AG09309 (cell line): ENCODE measurements at regions not wholly inside any gene's neighbourhood (a gene's known extent, or its start where the extent isn't known, plus 50 kb on each side); places are given as distances from the start of the nearest gene placed in this dataset.

Source experiments
- DNase-seq: peaks from one replicate; pipeline ENCODE4 v3.0.0-alpha.2; 2010; ENCODE audit warnings: low read depth
- H3K4me3 ChIP-seq: 2 replicates; pipeline ENCODE4 v1.5.1; 2011; ENCODE audit warnings: mild to moderate bottlenecking, low read depth, low read length, moderate library complexity; ENCODE audit not compliant: control insufficient read depth
- TF ChIP-seq, protein P1 (sequence below): IDR thresholded peaks from 2 replicates; pipeline ENCODE4 v1.5.1; 2011; ENCODE audit warnings: mild to moderate bottlenecking, low read depth, low read length, inconsistent platforms; ENCODE audit not compliant: insufficient read depth, control insufficient read depth; ENCODE audit errors: missing control alignments

DNA sequence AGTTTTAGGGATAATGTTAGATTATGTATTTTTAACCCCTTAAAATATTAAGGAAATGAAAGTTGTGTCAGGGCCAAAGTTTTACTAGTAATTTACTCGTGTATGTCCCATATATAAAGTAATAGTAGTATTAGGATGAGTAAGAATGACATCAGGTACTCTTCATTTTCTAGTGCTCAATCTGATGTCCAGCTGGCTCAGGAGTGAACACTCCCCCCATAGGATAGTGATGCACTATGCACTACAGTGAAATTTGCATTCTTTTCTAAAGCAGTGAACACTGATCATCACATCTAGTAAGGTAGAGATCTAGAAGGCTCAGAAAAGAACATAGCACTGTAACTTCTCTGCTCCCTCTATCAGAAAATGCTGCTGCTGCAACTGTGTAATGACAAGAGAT lies 409.7 kb downstream of the GLUD2 start:
- no peak for DNase-seq
- H3K4me3 ChIP-seq = no peak overlapping the region
- TF ChIP-seq, protein P1, sequence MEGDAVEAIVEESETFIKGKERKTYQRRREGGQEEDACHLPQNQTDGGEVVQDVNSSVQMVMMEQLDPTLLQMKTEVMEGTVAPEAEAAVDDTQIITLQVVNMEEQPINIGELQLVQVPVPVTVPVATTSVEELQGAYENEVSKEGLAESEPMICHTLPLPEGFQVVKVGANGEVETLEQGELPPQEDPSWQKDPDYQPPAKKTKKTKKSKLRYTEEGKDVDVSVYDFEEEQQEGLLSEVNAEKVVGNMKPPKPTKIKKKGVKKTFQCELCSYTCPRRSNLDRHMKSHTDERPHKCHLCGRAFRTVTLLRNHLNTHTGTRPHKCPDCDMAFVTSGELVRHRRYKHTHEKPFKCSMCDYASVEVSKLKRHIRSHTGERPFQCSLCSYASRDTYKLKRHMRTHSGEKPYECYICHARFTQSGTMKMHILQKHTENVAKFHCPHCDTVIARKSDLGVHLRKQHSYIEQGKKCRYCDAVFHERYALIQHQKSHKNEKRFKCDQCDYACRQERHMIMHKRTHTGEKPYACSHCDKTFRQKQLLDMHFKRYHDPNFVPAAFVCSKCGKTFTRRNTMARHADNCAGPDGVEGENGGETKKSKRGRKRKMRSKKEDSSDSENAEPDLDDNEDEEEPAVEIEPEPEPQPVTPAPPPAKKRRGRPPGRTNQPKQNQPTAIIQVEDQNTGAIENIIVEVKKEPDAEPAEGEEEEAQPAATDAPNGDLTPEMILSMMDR = no peak

DNA sequence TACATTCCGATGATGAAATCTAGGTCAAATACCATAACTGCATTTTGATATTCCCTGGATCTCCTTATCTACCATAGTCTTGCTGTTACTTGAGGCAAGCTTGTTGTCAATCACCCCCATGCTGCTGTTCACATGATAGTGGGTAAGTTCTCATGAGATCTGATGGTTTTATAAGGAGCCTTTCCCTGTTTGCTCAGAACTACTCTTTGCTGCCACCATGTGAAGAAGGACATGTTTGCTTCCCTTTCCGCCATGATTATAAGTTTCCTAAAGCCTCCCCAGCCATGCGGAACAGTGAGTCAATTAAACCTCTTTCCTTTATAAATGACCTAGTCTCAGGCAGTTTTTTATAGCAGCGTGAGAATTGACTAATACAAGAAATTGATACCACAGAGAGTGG lies 432.0 kb downstream of the GLUD2 start:
- no peak for DNase-seq
- TF ChIP-seq, protein P1 = no peak
- H3K4me3 ChIP-seq = no peak overlapping the region

DNA sequence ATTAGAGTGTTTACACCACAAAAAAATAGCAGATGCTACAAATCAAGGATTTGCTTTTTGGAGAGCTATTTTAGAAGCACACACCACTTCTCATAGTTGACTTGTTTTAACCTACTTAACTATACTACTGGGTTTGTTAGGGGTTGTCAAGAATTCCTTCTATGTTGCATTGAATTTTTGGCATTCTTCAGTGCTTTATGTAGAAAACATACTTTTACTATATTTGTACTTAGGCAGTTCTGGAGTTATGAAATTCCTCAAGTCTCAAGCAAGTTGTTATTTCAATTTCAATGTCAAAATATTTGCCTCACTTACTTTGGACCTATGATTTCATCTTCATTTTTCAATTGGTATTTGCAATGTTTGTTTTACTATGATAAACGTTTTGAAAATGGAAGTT lies 449.6 kb downstream of the GLUD2 start:
- no peak for DNase-seq
- TF ChIP-seq, protein P1 = no peak
- H3K4me3 ChIP-seq = no peak overlapping the region

DNA sequence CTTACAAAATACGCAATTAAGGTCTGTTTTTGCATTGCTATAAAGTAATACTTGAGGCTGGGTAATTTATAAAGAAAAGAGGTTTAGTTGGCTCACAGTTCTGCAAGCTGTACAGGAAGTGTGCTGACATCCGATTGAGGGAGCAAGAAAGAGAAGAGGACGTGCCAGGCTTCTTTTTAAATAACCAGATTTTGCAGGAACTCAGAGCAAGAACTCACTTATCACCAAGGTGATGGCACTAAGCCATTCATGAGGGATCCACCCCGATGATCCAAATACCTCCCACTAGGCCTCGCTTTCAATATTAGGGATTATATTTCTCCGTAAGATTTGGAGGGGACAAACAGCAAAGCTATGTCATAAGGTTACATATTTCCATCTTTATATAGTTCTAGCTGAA lies 456.7 kb downstream of the GLUD2 start:
- DNase-seq = no peak
- no peak overlapping the region for H3K4me3 ChIP-seq
- TF ChIP-seq, protein P1 = no peak

DNA sequence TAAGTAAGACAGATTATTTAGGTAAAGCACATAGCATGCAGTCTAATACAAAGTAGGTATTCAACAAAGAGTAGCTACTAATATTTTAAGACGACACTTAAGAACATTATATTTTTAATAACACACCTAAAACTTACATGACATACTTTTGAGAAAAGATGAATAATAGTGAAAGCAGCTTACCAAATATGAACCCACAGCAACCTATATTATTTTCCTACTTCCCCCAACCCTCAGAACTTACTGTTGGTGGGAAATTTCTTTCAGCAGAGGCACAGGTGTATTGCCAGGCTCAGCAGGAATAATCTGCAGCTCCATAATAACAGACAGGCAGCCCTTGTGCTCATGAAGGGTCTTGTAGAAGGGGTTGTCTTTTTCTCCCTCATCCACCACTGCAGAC lies 498.9 kb downstream of the GLUD2 start:
- TF ChIP-seq, protein P1 = no peak
- no peak for DNase-seq
- no peak overlapping the region for H3K4me3 ChIP-seq

DNA sequence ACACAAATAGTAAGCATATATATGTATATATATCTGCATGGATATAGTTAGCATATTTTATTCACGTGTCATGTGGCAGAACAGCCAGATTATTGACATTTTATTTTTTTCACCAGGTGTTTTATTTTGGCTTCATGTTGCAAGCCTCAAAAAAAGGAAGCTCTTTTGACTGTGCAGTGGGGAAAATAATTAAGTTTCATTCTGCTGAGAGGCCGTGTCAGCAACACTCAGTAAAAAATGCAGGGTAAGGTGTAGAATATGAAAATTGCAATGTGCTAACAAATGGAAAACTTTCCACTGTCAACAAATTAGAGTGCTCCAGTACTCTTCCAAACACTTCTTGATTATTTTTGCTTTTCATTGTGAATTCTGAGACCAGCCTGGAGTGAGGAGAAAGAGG lies 511.5 kb downstream of the GLUD2 start:
- no peak for DNase-seq
- TF ChIP-seq, protein P1 = no peak
- H3K4me3 ChIP-seq = no peak overlapping the region

DNA sequence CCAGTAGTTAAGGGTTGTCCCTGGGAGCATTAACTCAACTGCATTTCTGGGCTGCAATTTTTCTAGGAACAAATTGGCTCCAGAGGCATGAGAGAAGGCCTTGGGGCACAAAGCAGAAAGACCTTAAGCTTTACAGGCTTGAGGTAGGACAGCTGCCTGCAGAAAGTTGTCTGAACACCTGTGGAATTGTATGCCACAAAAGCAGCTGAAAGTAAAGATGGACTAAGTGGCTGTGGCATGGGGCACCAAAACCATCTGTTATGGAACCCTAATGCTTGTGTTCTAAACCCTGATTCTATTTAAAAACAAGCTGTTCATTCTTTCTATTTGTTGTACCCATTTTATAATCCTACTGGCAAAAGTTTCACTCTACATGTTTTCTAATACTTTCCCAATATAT lies 515.2 kb downstream of the GLUD2 start:
- no peak for DNase-seq
- no peak overlapping the region for H3K4me3 ChIP-seq
- TF ChIP-seq, protein P1 = no peak
